RWPE1 (cell line): ENCODE measurements at regions not wholly inside any gene's neighbourhood (a gene's known extent, or its start where the extent isn't known, plus 50 kb on each side); places are given as distances from the start of the nearest gene placed in this dataset.

Source experiments
- CTCF ChIA-PET: fragments of 350-600 bp; sonication (Branson Sonifier 250); formaldehyde crosslinking; extraction: SDS; loops from one replicate; lab custom pipeline; 2021; lab: Yijun Ruan, JAX
- POLR2A ChIA-PET: fragments of 400-600 bp; formaldehyde crosslinking; extraction: SDS; loops from one replicate; lab custom pipeline; 2020; ENCODE audit warnings: antibody characterized with exemption; ENCODE audit not compliant: low non-redundant PET; lab: Yijun Ruan, JAX
- DNase-seq: peaks from one replicate; pipeline ENCODE4 v3.0.0; 2012; ENCODE audit warnings: low spot score
- H3K27ac ChIP-seq: fragments of 450-650 bp; 2 replicates; pipeline ENCODE4 v1.5.1; 2017
- TF ChIP-seq, protein P1 (sequence below): fragments of 450-650 bp; conservative IDR thresholded peaks from 2 replicates; pipeline ENCODE4 v1.5.1; 2017; ENCODE audit warnings: low read depth, mild to moderate bottlenecking

DNA sequence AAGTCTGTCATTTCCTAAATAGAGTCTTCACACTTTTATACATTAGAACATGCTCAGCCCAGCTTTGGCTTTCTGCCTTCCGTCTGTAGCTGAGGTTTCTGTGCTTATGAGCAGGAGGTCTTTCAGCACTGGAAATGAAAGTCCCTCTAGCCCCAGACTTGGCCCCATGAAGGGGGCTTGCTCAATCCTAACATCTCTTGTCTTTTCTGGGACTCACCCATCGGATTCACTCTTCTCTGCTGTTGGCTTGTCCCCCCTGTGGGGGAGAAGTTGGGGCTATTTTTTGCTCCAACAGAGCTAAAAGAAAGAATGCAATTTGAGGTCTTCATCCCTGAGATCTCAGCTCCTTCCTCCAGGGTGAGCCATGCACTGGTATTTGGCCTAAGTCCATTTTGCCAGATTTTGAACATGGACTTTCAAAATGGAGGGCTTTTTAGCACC is 177.7 kb downstream of the MRPL14 start:
- CTCF ChIA-PET: no interaction called here
- POLR2A ChIA-PET: no interaction called here
- H3K27ac ChIP-seq: no peak overlapping the region
- TF ChIP-seq, protein P1, sequence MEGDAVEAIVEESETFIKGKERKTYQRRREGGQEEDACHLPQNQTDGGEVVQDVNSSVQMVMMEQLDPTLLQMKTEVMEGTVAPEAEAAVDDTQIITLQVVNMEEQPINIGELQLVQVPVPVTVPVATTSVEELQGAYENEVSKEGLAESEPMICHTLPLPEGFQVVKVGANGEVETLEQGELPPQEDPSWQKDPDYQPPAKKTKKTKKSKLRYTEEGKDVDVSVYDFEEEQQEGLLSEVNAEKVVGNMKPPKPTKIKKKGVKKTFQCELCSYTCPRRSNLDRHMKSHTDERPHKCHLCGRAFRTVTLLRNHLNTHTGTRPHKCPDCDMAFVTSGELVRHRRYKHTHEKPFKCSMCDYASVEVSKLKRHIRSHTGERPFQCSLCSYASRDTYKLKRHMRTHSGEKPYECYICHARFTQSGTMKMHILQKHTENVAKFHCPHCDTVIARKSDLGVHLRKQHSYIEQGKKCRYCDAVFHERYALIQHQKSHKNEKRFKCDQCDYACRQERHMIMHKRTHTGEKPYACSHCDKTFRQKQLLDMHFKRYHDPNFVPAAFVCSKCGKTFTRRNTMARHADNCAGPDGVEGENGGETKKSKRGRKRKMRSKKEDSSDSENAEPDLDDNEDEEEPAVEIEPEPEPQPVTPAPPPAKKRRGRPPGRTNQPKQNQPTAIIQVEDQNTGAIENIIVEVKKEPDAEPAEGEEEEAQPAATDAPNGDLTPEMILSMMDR: no peak
- DNase-seq: no peak

DNA sequence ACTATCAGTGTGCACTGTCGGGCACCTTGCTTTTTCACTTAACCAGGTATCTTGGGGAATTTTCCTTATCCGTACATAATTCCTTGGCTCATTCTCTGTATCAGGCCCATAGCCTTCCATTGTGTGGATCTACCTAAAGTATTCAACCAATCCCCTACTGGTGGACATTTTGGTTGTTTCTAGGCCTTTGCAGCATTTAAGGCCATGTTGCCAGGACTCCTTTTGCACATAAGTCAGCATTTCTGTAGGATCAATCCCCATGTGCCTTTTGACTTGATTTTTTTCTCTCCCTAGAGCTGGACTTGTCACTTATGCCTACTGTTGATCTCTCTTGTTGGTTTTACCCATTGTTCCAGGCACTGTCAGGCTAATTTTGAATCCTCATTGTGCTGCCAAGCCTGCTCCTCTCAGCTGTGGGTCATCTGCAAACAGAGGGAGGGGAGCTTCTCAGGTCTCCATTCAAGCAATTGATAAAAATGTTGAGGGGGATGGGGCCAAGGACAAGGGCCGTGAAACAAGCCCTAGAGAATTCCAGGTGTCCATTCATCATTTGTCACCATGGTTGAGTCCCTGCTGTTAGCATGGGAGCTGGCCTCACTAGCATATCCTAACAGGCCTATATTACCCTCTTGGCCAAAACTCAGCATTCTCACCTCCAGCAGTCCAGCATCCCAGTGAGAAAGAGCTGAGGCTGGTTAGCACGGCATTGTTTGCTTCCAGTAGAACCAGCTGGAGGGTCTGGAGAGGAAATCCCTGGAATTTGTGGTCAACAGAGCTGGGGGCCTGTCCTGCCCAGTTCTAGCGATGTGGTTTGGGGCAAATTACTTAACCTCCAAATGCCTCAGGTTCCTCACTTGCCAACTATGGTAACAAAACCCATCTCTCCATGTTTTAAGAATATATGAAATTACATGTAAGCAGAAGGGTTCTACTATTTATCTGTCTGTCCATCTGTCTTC is 178.4 kb downstream of the MRPL14 start:
- ChIA-PET POLR2A (interaction anchor here (0.7 kb wide), 1 partner anchor 20 kb away, joined by 3 read pairs; no protein-coding TSS in a partner anchor), CTCF (no interaction called here)
- no peak for DNase-seq
- H3K27ac ChIP-seq: no peak overlapping the region
- TF ChIP-seq, protein P1: no peak

DNA sequence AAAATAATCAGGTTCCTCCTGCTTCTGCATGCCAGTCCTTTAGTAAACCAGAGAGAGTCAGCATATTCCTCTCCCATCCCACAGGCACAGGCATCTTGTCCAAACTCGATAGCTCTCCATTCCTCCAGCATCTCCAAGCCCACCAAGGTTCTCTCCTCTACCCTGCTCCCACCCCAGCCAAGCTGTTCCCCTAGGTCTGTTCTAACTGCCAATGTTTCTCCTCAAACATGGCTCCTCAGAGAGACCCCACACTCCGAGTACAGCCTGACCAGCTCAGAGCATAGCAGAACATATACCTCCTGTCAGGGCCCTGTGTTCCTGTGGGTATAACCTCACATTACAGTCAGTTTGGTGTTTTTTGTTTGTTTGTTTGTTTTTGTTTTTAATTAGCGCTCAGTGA is 177.8 kb downstream of the VEGFA start:
- POLR2A ChIA-PET: no interaction called here
- no peak for DNase-seq
- H3K27ac ChIP-seq: no peak overlapping the region
- CTCF ChIA-PET: no interaction called here
- TF ChIP-seq, protein P1: no peak

DNA sequence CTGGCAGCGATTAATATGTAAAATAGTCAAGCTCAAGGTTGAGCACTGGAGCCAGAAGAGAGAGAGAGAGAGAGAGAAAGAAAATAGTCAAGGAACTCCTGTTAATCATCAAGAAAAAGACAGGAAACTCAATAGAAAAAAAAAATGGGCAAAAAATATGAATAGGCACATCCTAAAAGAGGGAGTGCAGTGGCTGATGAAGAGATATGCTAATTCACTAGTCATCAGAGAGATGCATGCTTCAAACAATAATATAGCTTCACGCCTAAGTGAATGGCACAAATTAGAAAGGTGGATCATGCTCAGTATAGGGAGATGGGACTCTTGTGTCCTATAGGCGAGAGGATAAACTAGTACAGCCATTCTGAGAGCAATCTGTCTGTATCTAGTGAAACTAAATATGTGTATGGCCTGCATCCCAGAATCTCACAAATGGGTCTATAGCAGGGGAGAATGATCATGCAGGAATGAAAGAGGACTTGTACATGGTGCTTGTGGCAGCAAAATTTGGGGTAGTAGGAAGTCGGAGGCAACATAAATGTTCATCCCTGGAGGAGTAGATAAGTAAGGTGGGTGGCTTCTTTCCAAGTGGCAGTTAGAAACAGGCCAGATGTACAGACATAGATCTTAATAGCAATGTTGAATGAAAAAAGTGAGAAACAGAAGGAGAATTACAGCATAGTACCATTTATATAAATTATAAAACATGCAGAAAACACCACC is 176.8 kb downstream of the VEGFA start:
- ChIA-PET CTCF (no interaction called here), POLR2A (no interaction called here)
- TF ChIP-seq, protein P1: no peak
- no peak overlapping the region for H3K27ac ChIP-seq
- no peak for DNase-seq

DNA sequence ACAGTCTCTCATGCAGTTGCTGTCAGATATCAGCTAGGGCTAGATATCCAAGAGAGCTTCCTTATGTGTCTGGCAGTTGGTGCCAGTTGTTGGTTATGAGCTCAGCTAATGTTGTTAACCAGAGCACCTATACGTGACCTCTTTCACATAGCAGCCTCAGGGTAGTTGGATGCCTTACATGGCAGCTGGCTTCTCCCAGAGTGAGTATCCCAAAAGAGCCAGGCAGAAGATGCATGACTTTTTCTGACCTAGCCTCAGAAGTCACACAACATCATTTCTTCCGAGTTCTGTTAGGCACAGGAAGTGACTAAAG is 175.7 kb downstream of the VEGFA start:
- CTCF ChIA-PET: no interaction called here
- DNase-seq: no peak
- TF ChIP-seq, protein P1: no peak
- H3K27ac ChIP-seq: no peak overlapping the region
- POLR2A ChIA-PET: no interaction called here

DNA sequence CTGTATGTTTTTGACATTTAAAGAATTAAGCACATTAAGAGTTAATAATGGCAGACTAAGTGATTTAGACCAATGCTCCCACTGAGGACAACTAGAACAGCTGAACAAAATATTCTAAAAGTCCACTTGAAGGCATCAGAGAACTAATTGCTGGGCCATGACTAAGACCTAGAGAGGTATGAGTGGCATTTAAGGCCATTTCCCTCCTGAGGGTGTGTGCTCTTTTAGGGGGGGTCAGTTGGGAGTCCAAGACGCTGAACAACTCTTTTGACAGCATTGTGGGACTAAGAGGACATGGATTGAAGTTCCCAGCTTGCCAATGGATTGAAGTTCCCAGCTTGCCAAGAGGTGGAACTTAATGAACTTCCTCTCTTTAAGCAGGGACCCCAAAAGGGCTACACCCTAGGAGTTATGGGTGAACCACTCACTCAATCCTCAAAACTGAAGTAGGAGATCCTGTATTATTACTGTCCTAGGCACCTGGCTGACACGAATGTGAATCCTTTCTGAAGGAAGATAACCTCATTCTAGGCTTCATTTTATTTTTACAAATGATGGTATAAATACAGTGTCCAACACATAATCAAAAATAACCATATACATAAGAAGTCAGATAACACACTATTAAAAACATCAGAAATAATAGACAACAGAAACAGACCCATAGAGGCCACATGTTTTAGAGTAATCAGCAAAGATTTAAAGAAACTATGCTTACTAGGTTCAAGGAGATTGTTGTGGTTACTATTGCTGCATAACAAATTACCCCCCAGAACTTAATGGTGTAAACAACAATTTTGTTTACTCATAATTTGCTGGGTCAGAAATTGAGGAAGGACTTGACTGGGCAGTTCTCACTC is 175.1 kb downstream of the VEGFA start:
- CTCF ChIA-PET: interaction anchor here (0.5 kb wide), 1 partner anchor 56 kb away, joined by 3 read pairs; no protein-coding TSS in a partner anchor
- no peak for DNase-seq
- TF ChIP-seq, protein P1: no peak
- no peak overlapping the region for H3K27ac ChIP-seq
- POLR2A ChIA-PET: no interaction called here
